DOHH2 (cell line): ENCODE measurements at regions not wholly inside any gene's neighbourhood (a gene's known extent, or its start where the extent isn't known, plus 50 kb on each side); places are given as distances from the start of the nearest gene placed in this dataset.

Source experiments
- H3F3A ChIP-seq: fragments of 200-600 bp; sonication (generic), shearing (Covaris generic); 2 replicates; pipeline ENCODE4 v1.6.0; 2016; ENCODE audit warnings: antibody characterized with exemption, mild to moderate bottlenecking; ENCODE audit not compliant: control insufficient read depth, insufficient read depth
- H3K27ac ChIP-seq: fragments of 200-600 bp; sonication (generic); 2 replicates; pipeline ENCODE4 v1.5.1; 2014; ENCODE audit warnings: low read depth, mild to moderate bottlenecking, low read length, moderate library complexity
- H3K27me3 ChIP-seq: fragments of 200-600 bp; sonication (generic); 2 replicates; pipeline ENCODE4 v1.6.1; 2014; ENCODE audit warnings: mild to moderate bottlenecking, low read length, mixed read lengths; ENCODE audit not compliant: control insufficient read depth
- H3K36me3 ChIP-seq: fragments of 200-600 bp; sonication (generic); 2 replicates; pipeline ENCODE4 v1.6.1; 2014; ENCODE audit warnings: mild to moderate bottlenecking, low read length, moderate library complexity, mixed read lengths; ENCODE audit not compliant: control insufficient read depth
- H3K4me1 ChIP-seq: fragments of 200-600 bp; sonication (generic); 2 replicates; pipeline ENCODE4 v1.6.1; 2014; ENCODE audit warnings: mild to moderate bottlenecking, low read length, mixed read lengths; ENCODE audit not compliant: control insufficient read depth
- H3K4me2 ChIP-seq: fragments of 200-600 bp; sonication (generic); 2 replicates; pipeline ENCODE4 v1.6.0; 2014; ENCODE audit warnings: mild to moderate bottlenecking, low read length, moderate library complexity
- H3K4me3 ChIP-seq: fragments of 200-600 bp; sonication (generic); 2 replicates; pipeline ENCODE4 v1.5.1; 2014; ENCODE audit warnings: mild to moderate bottlenecking, low read length, mixed read lengths
- H3K79me2 ChIP-seq: fragments of 200-600 bp; sonication (generic); 2 replicates; pipeline ENCODE4 v1.6.1; 2014; ENCODE audit warnings: mild to moderate bottlenecking, low read length, mixed read lengths; ENCODE audit not compliant: control insufficient read depth
- H3K9me2 ChIP-seq: fragments of 200-600 bp; sonication (generic); replicated peaks from 2 replicates; pipeline ENCODE4 v1.6.1; 2014; ENCODE audit warnings: mild to moderate bottlenecking, low read length, mixed read lengths; ENCODE audit not compliant: control insufficient read depth
- H3K9me3 ChIP-seq: fragments of 200-600 bp; sonication (generic); 2 replicates; pipeline ENCODE4 v1.6.1; 2014; ENCODE audit warnings: antibody characterized with exemption, low read length, mixed read lengths; ENCODE audit not compliant: control insufficient read depth, insufficient read depth
- H4K20me1 ChIP-seq: fragments of 200-600 bp; sonication (generic); 2 replicates; pipeline ENCODE4 v1.6.0; 2014; ENCODE audit warnings: low read depth, mild to moderate bottlenecking, antibody characterized with exemption, low read length, moderate library complexity; ENCODE audit not compliant: control insufficient read depth, insufficient read depth
- CTCF ChIP-seq: fragments of 200-600 bp; sonication (generic); IDR thresholded peaks from one replicate; pipeline ENCODE4 v1.5.1; 2014; ENCODE audit warnings: antibody characterized with exemption, mild to moderate bottlenecking, low read depth, low read length; ENCODE audit not compliant: poor library complexity, severe bottlenecking
- EZH2phosphoT487 ChIP-seq: fragments of 200-600 bp; sonication (generic); IDR thresholded peaks from 2 replicates; pipeline ENCODE4 v1.6.1; 2017; ENCODE audit warnings: borderline replicate concordance, mild to moderate bottlenecking, antibody characterized with exemption, low read length, moderate library complexity, mixed read lengths

GRCh38 chr7:28354601-28355402 is 57.5 kb upstream of the CREB5 start:
- H3K27ac ChIP-seq = no peak overlapping the region
- H3K4me2 ChIP-seq = no peak overlapping the region
- H3K79me2 ChIP-seq = no peaks in the 10 kb centered on the region
- peaks cover 17% of the 10 kb centered on the region for H3K27me3 ChIP-seq
- H3K9me2 ChIP-seq = no peaks in the 10 kb centered on the region
- no peaks in the 10 kb centered on the region for H3K4me1 ChIP-seq
- H3F3A ChIP-seq = no peaks in the 10 kb centered on the region
- H3K4me3 ChIP-seq = no peak overlapping the region
- no peaks in the 10 kb centered on the region for H3K36me3 ChIP-seq
- H3K9me3 ChIP-seq = no peaks in the 10 kb centered on the region
- H4K20me1 ChIP-seq = no peaks in the 10 kb centered on the region
- TF ChIP-seq CTCF (no peak), EZH2phosphoT487 (no peak)

GRCh38 chr7:28355635-28356319 is 56.5 kb upstream of the CREB5 start:
- Histone ChIP-seq H3K27ac (no peak overlapping the region), H3K36me3 (no peaks in the 10 kb centered on the region), H3K4me3 (no peak overlapping the region), H3K4me2 (no peak overlapping the region), H3K79me2 (no peaks in the 10 kb centered on the region), H3K27me3 (peaks cover 14% of the 10 kb centered on the region), H3K9me2 (no peaks in the 10 kb centered on the region), H3F3A (no peaks in the 10 kb centered on the region), H3K9me3 (no peaks in the 10 kb centered on the region), H4K20me1 (no peaks in the 10 kb centered on the region), H3K4me1 (no peaks in the 10 kb centered on the region)
- TF ChIP-seq CTCF (no peak), EZH2phosphoT487 (no peak)

- Histone ChIP-seq H3K4me3 (no peak overlapping the region), H3F3A (no peaks in the 10 kb centered on the region), H3K27ac (no peak overlapping the region), H3K9me3 (no peaks in the 10 kb centered on the region), H3K9me2 (no peaks in the 10 kb centered on the region), H3K4me2 (no peak overlapping the region), H3K4me1 (peaks cover 7% of the 10 kb centered on the region), H4K20me1 (no peaks in the 10 kb centered on the region), H3K79me2 (no peaks in the 10 kb centered on the region), H3K36me3 (no peaks in the 10 kb centered on the region), H3K27me3 (peaks cover 8% of the 10 kb centered on the region)
- TF ChIP-seq CTCF (no peak), EZH2phosphoT487 (no peak)
Measured at GRCh38 chr7:28356619-28357018, 55.7 kb upstream of the CREB5 start.
